Epithelial cell of esophagus (primary cell): ENCODE measurements at regions not wholly inside any gene's neighbourhood (a gene's known extent, or its start where the extent isn't known, plus 50 kb on each side); places are given as distances from the start of the nearest gene placed in this dataset.
"Not testable (repeated sequence)": the region's sequence is repeated elsewhere in the genome, so short reads cannot be mapped to it uniquely, and the experiment has no call there.

Experiments used
- DNase-seq: peaks from one replicate; pipeline ENCODE4 v3.0.0; 2010; ENCODE audit warnings: low read depth
- H3K4me3 ChIP-seq: 2 replicates; pipeline ENCODE4 v1.5.1; 2011; ENCODE audit warnings: mild to moderate bottlenecking, low read length, control low read depth
- CTCF ChIP-seq: IDR thresholded peaks from 2 replicates; pipeline ENCODE4 v1.5.1; 2011; ENCODE audit warnings: low read depth, mild to moderate bottlenecking, low read length, control low read depth, inconsistent platforms; ENCODE audit not compliant: insufficient read depth; ENCODE audit errors: missing control alignments

- no peak overlapping the region for H3K4me3 ChIP-seq
- TF ChIP-seq CTCF, result no peak
- DNase-seq, result no peak
Observed at GRCh38 chr14:39664646-39665045, 232.4 kb upstream of the FBXO33 start.

- TF ChIP-seq CTCF, result no peak
- H3K4me3 ChIP-seq, result no peak overlapping the region
- DNase-seq, result no peak
Observed at GRCh38 chr14:39641224-39641623, 209.0 kb upstream of the FBXO33 start.

- not testable (repeated sequence) for DNase-seq, H3K4me3 ChIP-seq
Observed at GRCh38 chr14:39639009-39639408, 206.8 kb upstream of the FBXO33 start.

- TF ChIP-seq CTCF, result no peak
- no peak for DNase-seq
- H3K4me3 ChIP-seq, result no peak overlapping the region
Observed at GRCh38 chr14:39628087-39628486, 195.9 kb upstream of the FBXO33 start.

GRCh38 chr14:39626589-39627576 lies 194.7 kb upstream of the FBXO33 start:
- no peak overlapping the region for H3K4me3 ChIP-seq
- TF ChIP-seq CTCF, result no peak
- DNase-seq, result no peak

- no peak overlapping the region for H3K4me3 ChIP-seq
- DNase-seq, result no peak
- TF ChIP-seq CTCF, result no peak
Observed at GRCh38 chr14:39621678-39622077, 189.4 kb upstream of the FBXO33 start.

- TF ChIP-seq CTCF, result no peak
- H3K4me3 ChIP-seq, result no peak overlapping the region
- DNase-seq, result no peak
Observed at GRCh38 chr14:39621223-39621622, 189.0 kb upstream of the FBXO33 start.
